H9 (cell line): ENCODE measurements at regions not wholly inside any gene's neighbourhood (a gene's known extent, or its start where the extent isn't known, plus 50 kb on each side); places are given as distances from the start of the nearest gene placed in this dataset.

Source experiments
- DNase-seq: peaks from one replicate; pipeline ENCODE4 v3.0.0-alpha.2; 2017
- H2AFZ ChIP-seq: one replicate; pipeline ENCODE4 v1.6.1; 2013; ENCODE audit warnings: mild to moderate bottlenecking, low read length, control low read depth, moderate library complexity
- H2AK5ac ChIP-seq: 2 replicates; pipeline ENCODE4 v1.6.1; 2013; ENCODE audit warnings: low read length, control low read depth, mixed read lengths; ENCODE audit not compliant: insufficient read length
- H2BK120ac ChIP-seq: one replicate; pipeline ENCODE4 v1.6.1; 2013; ENCODE audit warnings: low read depth, mild to moderate bottlenecking, low read length, control low read depth, inconsistent platforms; ENCODE audit not compliant: poor library complexity, severe bottlenecking
- H2BK12ac ChIP-seq: 2 replicates; pipeline ENCODE4 v1.6.1; 2013; ENCODE audit warnings: low read length, control low read depth, mixed read lengths, low read depth; ENCODE audit not compliant: insufficient read length
- H2BK15ac ChIP-seq: 2 replicates; pipeline ENCODE4 v1.6.1; 2013; ENCODE audit warnings: low read depth, low read length, control low read depth
- H2BK20ac ChIP-seq: one replicate; pipeline ENCODE4 v1.6.1; 2013; ENCODE audit warnings: low read depth, mild to moderate bottlenecking, low read length, control low read depth, inconsistent platforms; ENCODE audit not compliant: poor library complexity, severe bottlenecking
- H2BK5ac ChIP-seq: 2 replicates; pipeline ENCODE4 v1.6.1; 2013; ENCODE audit warnings: low read length, control low read depth, mixed read lengths; ENCODE audit not compliant: insufficient read length
- H3K14ac ChIP-seq: 2 replicates; pipeline ENCODE4 v1.6.1; 2013; ENCODE audit warnings: low read length, control low read depth; ENCODE audit not compliant: insufficient read depth
- H3K18ac ChIP-seq: 2 replicates; pipeline ENCODE4 v1.6.1; 2013; ENCODE audit warnings: low read depth, mild to moderate bottlenecking, mixed read lengths, low read length, control low read depth; ENCODE audit not compliant: insufficient read length
- H3K23ac ChIP-seq: 2 replicates; pipeline ENCODE4 v1.6.1; 2013; ENCODE audit warnings: low read length, control low read depth, mixed read lengths, low read depth; ENCODE audit not compliant: insufficient read length
- H3K23me2 ChIP-seq: 2 replicates; pipeline ENCODE4 v1.6.1; 2013; ENCODE audit warnings: low read depth, mild to moderate bottlenecking, mixed read lengths, low read length, control low read depth; ENCODE audit not compliant: insufficient read length, poor library complexity, severe bottlenecking
- H3K27ac ChIP-seq: 2 replicates; pipeline ENCODE4 v1.5.1; 2013; ENCODE audit warnings: low read length, control low read depth, mixed read lengths, low read depth; ENCODE audit not compliant: insufficient read length
- H3K27me3 ChIP-seq: 2 replicates; pipeline ENCODE4 v1.6.1; 2013; ENCODE audit warnings: low read length, control low read depth, inconsistent platforms; ENCODE audit not compliant: insufficient read depth
- H3K4ac ChIP-seq: 2 replicates; pipeline ENCODE4 v1.6.1; 2013; ENCODE audit warnings: low read depth, mild to moderate bottlenecking, control low read depth, inconsistent platforms, low read length, moderate library complexity
- H3K4me1 ChIP-seq: 2 replicates; pipeline ENCODE4 v1.6.1; 2013; ENCODE audit warnings: low read length, control low read depth, inconsistent platforms; ENCODE audit not compliant: insufficient read depth
- H3K4me2 ChIP-seq: 2 replicates; pipeline ENCODE4 v1.6.1; 2013; ENCODE audit warnings: low read length, control low read depth, mixed read lengths; ENCODE audit not compliant: insufficient read length, insufficient read depth
- H3K56ac ChIP-seq: 2 replicates; pipeline ENCODE4 v1.6.1; 2013; ENCODE audit warnings: low read depth, mild to moderate bottlenecking, mixed read lengths, low read length, control low read depth; ENCODE audit not compliant: insufficient read length
- H3K79me1 ChIP-seq: 2 replicates; pipeline ENCODE4 v1.6.1; 2013; ENCODE audit warnings: low read depth, mild to moderate bottlenecking, moderate library complexity, low read length, control low read depth, inconsistent platforms; ENCODE audit not compliant: insufficient read depth, poor library complexity, severe bottlenecking
- H3K79me2 ChIP-seq: 2 replicates; pipeline ENCODE4 v1.6.1; 2013; ENCODE audit warnings: low read length, control low read depth, inconsistent platforms; ENCODE audit not compliant: insufficient read depth
- H3K9ac ChIP-seq: 2 replicates; pipeline ENCODE4 v1.6.1; 2013; ENCODE audit warnings: low read length, control low read depth, mixed read lengths; ENCODE audit not compliant: insufficient read length; ENCODE audit errors: extremely low read depth
- H3K9me3 ChIP-seq: one replicate; pipeline ENCODE4 v1.6.1; 2013; ENCODE audit warnings: low read depth, low read length, inconsistent platforms; ENCODE audit not compliant: control insufficient read depth
- H3T11ph ChIP-seq: one replicate; pipeline ENCODE4 v1.6.1; 2013; ENCODE audit warnings: mild to moderate bottlenecking, low read length, control low read depth, inconsistent platforms
- H4K20me1 ChIP-seq: one replicate; pipeline ENCODE4 v1.6.1; 2013; ENCODE audit not compliant: control insufficient read depth, insufficient read length, insufficient read depth
- H4K5ac ChIP-seq: 2 replicates; pipeline ENCODE4 v1.6.1; 2013; ENCODE audit warnings: low read depth, mild to moderate bottlenecking, mixed read lengths, low read length, control low read depth; ENCODE audit not compliant: insufficient read length
- H4K8ac ChIP-seq: replicated peaks from 2 replicates; pipeline ENCODE4 v1.6.1; 2013; ENCODE audit warnings: low read length, control low read depth, mixed read lengths, low read depth; ENCODE audit not compliant: insufficient read length
- H4K91ac ChIP-seq: 2 replicates; pipeline ENCODE4 v1.6.1; 2013; ENCODE audit warnings: low read depth, mild to moderate bottlenecking, moderate library complexity, mixed read lengths, low read length, control low read depth; ENCODE audit not compliant: insufficient read length
- H3K27ac Mint-ChIP-seq, 3 experiments: 2 replicates in 2 of 3; 3 replicates in 1 of 3; pipeline ENCODE4 v1.8.0; 2020 to 2021; ENCODE audit warnings: mixed read lengths in 3 of 3, mild to moderate bottlenecking in 1 of 3, moderate library complexity in 1 of 3
- H3K27me3 Mint-ChIP-seq: 2 replicates; pipeline ENCODE4 v1.8.0; 2021; ENCODE audit warnings: low read depth, mild to moderate bottlenecking, moderate library complexity, mixed read lengths
- H3K36me3 Mint-ChIP-seq, 3 experiments: 2 replicates in 2 of 3; 3 replicates in 1 of 3; pipeline ENCODE4 v1.8.0; 2020 to 2021; ENCODE audit warnings: low read depth in 3 of 3, mixed read lengths in 3 of 3; ENCODE audit not compliant: insufficient read depth in 1 of 3
- H3K4me1 Mint-ChIP-seq, 2 experiments: 2 replicates each; pipeline ENCODE4 v1.8.0; 2020; ENCODE audit warnings: mixed read lengths in 2 of 2
- H3K4me3 Mint-ChIP-seq, 2 experiments: 2 replicates in 1 of 2; 3 replicates in 1 of 2; pipeline ENCODE4 v1.8.0; 2020 to 2021; ENCODE audit warnings: mild to moderate bottlenecking in 2 of 2, mixed read lengths in 2 of 2, moderate library complexity in 1 of 2
- H3K9me3 Mint-ChIP-seq, 2 experiments: 2 replicates in 1 of 2; 3 replicates in 1 of 2; pipeline ENCODE4 v1.8.0; 2020; ENCODE audit warnings: mild to moderate bottlenecking in 2 of 2, mixed read lengths in 2 of 2, moderate library complexity in 1 of 2
- CTCF ChIP-seq: fragments of 200-600 bp; sonication (generic); conservative IDR thresholded peaks from 3 replicates; pipeline ENCODE4 v1.8.0; 2021; ENCODE audit warnings: antibody characterized with exemption, mild to moderate bottlenecking
- WGBS: extraction: QIAGEN DNeasy Blood & Tissue Kit; methylation state at CpG from one replicate; pipeline ENCODE4 v1.1.7; 2013; ENCODE audit warnings: missing lambda C conversion rate, low lambda C conversion rate, mixed read lengths; ENCODE audit not compliant: insufficient read length; ENCODE audit errors: extremely low coverage; 5-methylcytosine and 5-hydroxymethylcytosine counted together

GRCh38 chr16:66109677-66110076 lies 256.8 kb upstream of the CDH5 start:
- Histone ChIP-seq H2BK12ac (no peak overlapping the region), H2BK5ac (no peak overlapping the region), H3K18ac (no peak overlapping the region), H3K14ac (no peak overlapping the region), H4K91ac (no peak overlapping the region), H2BK120ac (no peak overlapping the region), H2BK20ac (no peak overlapping the region), H3K4me1 (no peaks in the 10 kb centered on the region), H3K27me3 (no peaks in the 10 kb centered on the region), H3K23ac (no peak overlapping the region), H4K8ac (no peak overlapping the region), H2BK15ac (no peak overlapping the region), H2AK5ac (no peak overlapping the region), H3K4ac (no peak overlapping the region), H2AFZ (no peak overlapping the region), H3K9me3 (no peaks in the 10 kb centered on the region), H4K5ac (no peak overlapping the region), H3K23me2 (no peaks in the 10 kb centered on the region), H3K27ac (no peak overlapping the region), H3K4me2 (no peak overlapping the region), H3K79me2 (no peaks in the 10 kb centered on the region), H4K20me1 (no peaks in the 10 kb centered on the region), H3K56ac (no peak overlapping the region), H3T11ph (no peak overlapping the region), H3K79me1 (no peaks in the 10 kb centered on the region), H3K9ac (no peak overlapping the region)
- H3K4me1 Mint-ChIP-seq = no peaks in the 10 kb centered on the region
- no CpG with 5 or more reads among the region's 1 CpG for WGBS
- DNase-seq = no peak
- no peak overlapping the region for H3K27ac Mint-ChIP-seq
- H3K9me3 Mint-ChIP-seq = no peaks in the 10 kb centered on the region
- H3K27me3 Mint-ChIP-seq = peaks cover 7% of the 10 kb centered on the region
- TF ChIP-seq CTCF = no peak
- H3K4me3 Mint-ChIP-seq = no peak overlapping the region
- H3K36me3 Mint-ChIP-seq = no peaks in the 10 kb centered on the region
